Hepatocyte (in vitro differentiated cells): ENCODE measurements at regions not wholly inside any gene's neighbourhood (a gene's known extent, or its start where the extent isn't known, plus 50 kb on each side); places are given as distances from the start of the nearest gene placed in this dataset.

Experiments
- CTCF ChIP-seq: fragments of 200-600 bp; sonication (generic); IDR thresholded peaks from 2 replicates; pipeline ENCODE4 v1.5.1; 2016; ENCODE audit warnings: antibody characterized with exemption, mild to moderate bottlenecking; ENCODE audit not compliant: poor library complexity
- EZH2 ChIP-seq: fragments of 200-600 bp; sonication (generic); IDR thresholded peaks from 2 replicates; pipeline ENCODE4 v1.6.1; 2016; ENCODE audit warnings: antibody characterized with exemption, mild to moderate bottlenecking, borderline replicate concordance

- TF ChIP-seq CTCF (no peak), EZH2 (no peak)
These were observed 116.0 kb upstream of the TEX51 start for GRCh38 chr2:126782648-126783047.
